ENCODE measurements at regions not wholly inside any gene's neighbourhood (a gene's known extent, or its start where the extent isn't known, plus 50 kb on each side); places are given as distances from the start of the nearest gene placed in this dataset.
"Not testable (repeated sequence)": the region's sequence is repeated elsewhere in the genome, so short reads cannot be mapped to it uniquely, and the experiment has no call there.

DNA sequence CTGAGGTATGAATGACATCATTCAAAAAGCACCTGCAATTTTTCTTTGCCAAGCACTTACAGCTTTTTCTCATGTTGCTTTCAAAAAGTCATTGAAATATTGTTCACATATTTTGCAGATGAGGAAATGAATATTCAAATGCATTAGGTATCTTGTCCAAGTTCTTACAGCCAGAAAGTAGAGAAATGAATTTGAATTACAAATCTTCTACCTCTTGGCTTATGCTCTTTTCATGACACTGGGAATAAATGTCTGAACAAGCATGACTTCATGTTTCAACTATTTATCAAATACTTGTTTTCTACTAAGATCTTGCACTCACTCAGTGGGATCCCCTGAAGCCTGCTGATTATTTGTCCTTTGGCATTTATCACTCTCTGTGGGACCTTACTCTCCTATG is 267.2 kb upstream of the BTG1 start:
- Histone ChIP-seq H3K9me3 (no peaks in the 10 kb centered on the region), H3K27ac (no peak overlapping the region), H3K36me3 (no peaks in the 10 kb centered on the region), H3K4me3 (no peak overlapping the region), H3K4me1 (peaks cover 11% of the 10 kb centered on the region), H3K27me3 (no peaks in the 10 kb centered on the region)
- intact Hi-C loops (cut with DNase I) = no loop called here
- no peak for TF ChIP-seq POLR2AphosphoS5 (IDR thresholded peaks at IDR 0.05; ENCODE audit: insufficient read depth in 1 of 2, low read depth in 1 of 2)
- TF ChIP-seq, protein P1, sequence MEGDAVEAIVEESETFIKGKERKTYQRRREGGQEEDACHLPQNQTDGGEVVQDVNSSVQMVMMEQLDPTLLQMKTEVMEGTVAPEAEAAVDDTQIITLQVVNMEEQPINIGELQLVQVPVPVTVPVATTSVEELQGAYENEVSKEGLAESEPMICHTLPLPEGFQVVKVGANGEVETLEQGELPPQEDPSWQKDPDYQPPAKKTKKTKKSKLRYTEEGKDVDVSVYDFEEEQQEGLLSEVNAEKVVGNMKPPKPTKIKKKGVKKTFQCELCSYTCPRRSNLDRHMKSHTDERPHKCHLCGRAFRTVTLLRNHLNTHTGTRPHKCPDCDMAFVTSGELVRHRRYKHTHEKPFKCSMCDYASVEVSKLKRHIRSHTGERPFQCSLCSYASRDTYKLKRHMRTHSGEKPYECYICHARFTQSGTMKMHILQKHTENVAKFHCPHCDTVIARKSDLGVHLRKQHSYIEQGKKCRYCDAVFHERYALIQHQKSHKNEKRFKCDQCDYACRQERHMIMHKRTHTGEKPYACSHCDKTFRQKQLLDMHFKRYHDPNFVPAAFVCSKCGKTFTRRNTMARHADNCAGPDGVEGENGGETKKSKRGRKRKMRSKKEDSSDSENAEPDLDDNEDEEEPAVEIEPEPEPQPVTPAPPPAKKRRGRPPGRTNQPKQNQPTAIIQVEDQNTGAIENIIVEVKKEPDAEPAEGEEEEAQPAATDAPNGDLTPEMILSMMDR (IDR thresholded peaks at IDR 0.05) = no peak
- TF ChIP-seq POLR2A (IDR thresholded peaks at IDR 0.05) = no peak
- DNase-seq (ENCODE audit: extremely low spot score in 2 of 2) = no peak

DNA sequence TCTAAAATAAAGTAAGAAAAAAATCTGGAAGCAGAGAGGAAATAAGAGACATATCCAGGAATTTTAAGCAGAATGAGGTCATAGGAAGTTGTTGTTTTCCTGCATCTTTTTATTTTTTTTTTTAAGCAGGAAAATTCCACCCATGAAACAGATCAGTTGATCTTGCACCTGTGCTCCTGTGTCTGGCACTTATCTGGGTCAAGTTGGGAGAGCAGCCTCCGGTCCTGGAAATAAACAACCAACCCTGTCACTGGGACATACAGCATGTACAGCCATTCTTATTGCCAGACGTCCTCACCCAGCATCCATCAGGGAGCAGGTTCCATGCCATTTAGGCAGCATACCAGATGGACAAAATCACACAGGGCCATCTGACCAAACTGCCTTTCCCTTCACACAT is 266.0 kb upstream of the BTG1 start:
- Histone ChIP-seq H3K27me3 (no peaks in the 10 kb centered on the region), H3K27ac (no peak overlapping the region), H3K4me1 (peaks cover 11% of the 10 kb centered on the region), H3K36me3 (no peaks in the 10 kb centered on the region), H3K4me3 (no peak overlapping the region), H3K9me3 (no peaks in the 10 kb centered on the region)
- peak in 1 of 2 donors; percentile 83 for DNase-seq (ENCODE audit: extremely low spot score in 2 of 2)
- intact Hi-C loops (cut with DNase I) = no loop called here
- TF ChIP-seq POLR2AphosphoS5 (IDR thresholded peaks at IDR 0.05; ENCODE audit: insufficient read depth in 1 of 2, low read depth in 1 of 2) = peak in 1 of 2 donors; percentile 28
- TF ChIP-seq, protein P1 (IDR thresholded peaks at IDR 0.05) = no peak
- TF ChIP-seq POLR2A (IDR thresholded peaks at IDR 0.05) = no peak

DNA sequence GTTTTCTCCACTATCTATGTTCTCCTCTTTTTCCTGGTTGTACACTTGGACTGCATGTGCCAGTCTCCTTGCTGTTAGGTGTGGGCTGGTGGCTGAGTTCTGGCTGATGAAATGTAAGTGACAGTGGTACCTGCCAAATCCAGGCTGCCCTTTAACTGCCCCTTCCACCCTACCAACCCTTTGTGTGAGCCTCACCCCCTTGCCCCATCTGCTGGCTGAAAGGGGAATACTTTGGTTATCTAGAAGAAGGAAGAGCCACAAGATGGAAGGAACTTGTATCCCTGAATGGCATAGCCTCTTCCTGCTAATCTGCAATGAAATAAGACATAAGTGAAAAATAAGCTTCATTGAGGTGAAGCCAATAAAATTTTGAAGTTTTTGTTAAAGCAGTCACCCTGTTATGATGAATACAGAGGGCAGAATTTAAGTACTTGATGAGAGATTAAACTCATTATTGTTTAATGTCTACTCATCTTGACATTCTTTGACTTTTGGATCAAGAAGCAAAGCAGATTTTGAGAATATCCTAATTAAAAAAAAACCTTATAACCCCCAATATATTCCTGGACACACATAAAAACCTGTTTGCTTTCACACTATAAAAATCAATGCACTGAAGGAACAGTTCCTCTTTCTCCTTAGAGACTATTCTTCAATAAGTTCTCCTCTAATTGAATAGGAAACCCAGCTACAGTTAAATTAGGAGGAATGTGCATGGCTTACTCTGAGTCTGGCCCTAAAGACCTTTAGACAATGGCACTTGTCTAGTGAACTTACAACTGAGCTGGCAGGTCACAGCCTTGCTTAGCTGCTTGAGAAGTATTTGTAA is 262.6 kb upstream of the BTG1 start:
- Histone ChIP-seq H3K4me3 (no peak overlapping the region), H3K36me3 (no peaks in the 10 kb centered on the region), H3K4me1 (peaks cover 4% of the 10 kb centered on the region), H3K9me3 (no peaks in the 10 kb centered on the region), H3K27ac (no peak overlapping the region), H3K27me3 (no peaks in the 10 kb centered on the region)
- TF ChIP-seq, protein P1 (IDR thresholded peaks at IDR 0.05) = no peak
- TF ChIP-seq POLR2A (IDR thresholded peaks at IDR 0.05) = no peak
- no peak for TF ChIP-seq POLR2AphosphoS5 (IDR thresholded peaks at IDR 0.05; ENCODE audit: insufficient read depth in 1 of 2, low read depth in 1 of 2)
- no peak for DNase-seq (ENCODE audit: extremely low spot score in 2 of 2)
- intact Hi-C loops (cut with DNase I) = no loop called here

DNA sequence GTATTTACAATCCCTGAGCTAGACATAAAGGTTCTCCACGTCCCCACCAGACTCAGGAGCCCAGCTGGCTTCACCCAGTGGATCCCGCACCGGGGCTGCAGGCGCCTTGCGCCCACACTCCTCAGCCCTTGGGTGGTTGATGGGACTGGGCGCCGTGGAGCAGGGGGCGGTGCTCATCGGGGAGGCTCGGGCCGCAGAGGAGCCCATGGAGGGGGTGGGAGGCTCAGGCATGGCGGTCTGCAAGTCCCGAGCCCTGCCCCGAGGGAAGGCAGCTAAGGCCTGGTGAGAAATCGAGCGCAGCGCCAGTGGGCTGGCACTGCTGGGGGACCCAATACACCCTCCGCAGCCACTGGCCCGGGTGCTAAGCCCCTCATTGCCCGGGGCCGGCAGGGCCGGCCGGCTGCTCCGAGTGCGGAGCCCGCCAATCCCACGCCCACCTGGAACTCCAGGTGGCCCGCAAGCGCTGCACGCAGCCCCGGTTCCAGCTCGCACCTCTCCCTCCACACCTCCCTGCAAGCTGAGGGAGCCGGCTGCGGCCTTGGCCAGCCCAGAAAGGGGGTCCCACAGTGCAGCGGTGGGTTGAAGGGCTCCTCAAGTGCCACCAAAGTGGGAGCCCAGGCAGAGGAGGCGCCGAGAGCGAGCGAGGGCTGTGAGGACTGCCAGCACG is 260.9 kb upstream of the BTG1 start:
- H3K4me3 ChIP-seq; H3K4me1 ChIP-seq; H3K27ac ChIP-seq; H3K9me3 ChIP-seq; DNase-seq (ENCODE audit: extremely low spot score in 2 of 2); H3K27me3 ChIP-seq; intact Hi-C loops (cut with DNase I); H3K36me3 ChIP-seq: not testable (repeated sequence)

DNA sequence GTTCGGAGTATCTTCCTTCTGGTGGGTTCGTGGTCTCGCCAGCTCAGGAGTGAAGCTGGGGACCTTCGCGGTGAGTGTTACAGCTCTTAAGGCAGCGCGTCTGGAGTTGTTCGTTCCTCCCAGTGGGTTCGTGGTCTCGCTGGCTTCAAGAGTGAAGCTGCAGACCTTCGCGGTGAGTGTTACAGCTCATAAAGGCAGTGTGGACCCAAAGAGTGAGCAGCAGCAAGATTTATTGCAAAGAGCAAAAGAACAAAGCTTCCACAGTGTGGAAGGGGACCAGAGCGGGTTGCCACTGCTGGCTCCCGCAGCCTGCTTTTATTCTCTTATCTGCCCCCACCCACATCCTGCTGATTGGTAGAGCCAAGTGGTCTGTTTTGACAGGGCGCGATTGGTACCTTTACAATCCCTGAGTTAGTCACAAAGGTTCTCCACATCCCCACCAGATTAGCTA is 260.2 kb upstream of the BTG1 start:
- H3K36me3 ChIP-seq; H3K27ac ChIP-seq; H3K4me3 ChIP-seq; H3K9me3 ChIP-seq; H3K4me1 ChIP-seq; DNase-seq (ENCODE audit: extremely low spot score in 2 of 2); intact Hi-C loops (cut with DNase I); H3K27me3 ChIP-seq: not testable (repeated sequence)

DNA sequence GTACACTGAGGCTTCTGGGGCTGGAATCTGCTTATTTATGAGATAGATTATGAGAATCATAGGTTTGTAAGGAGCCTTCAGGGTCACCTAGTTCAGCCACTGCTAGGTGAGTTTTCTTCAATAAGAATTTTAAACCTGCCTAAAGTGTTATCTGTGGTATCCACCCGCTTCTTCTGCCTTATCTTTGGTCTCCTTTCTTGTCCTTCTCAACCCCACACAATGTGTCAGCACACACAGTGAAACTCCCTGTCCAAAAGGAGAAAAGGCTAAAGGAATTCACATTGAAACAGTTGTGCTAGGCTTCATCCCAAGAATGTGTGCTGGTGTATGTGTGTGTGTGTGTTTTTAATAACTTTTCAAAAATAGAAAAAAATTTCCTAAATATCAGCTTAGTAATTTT is 259.3 kb upstream of the BTG1 start:
- H3K36me3 ChIP-seq = no peaks in the 10 kb centered on the region
- no peak for DNase-seq (ENCODE audit: extremely low spot score in 2 of 2)

More for the DNA sequence above, 259.3 kb upstream of the BTG1 start:
- Histone ChIP-seq H3K27me3 (no peaks in the 10 kb centered on the region), H3K9me3 (no peaks in the 10 kb centered on the region), H3K4me1 (no peaks in the 10 kb centered on the region), H3K4me3 (no peak overlapping the region), H3K27ac (no peak overlapping the region)
- TF ChIP-seq POLR2A (IDR thresholded peaks at IDR 0.05) (no peak), POLR2AphosphoS5 (IDR thresholded peaks at IDR 0.05; ENCODE audit: insufficient read depth in 1 of 2, low read depth in 1 of 2) (no peak)
- TF ChIP-seq, protein P1 (IDR thresholded peaks at IDR 0.05) = no peak
- intact Hi-C loops (cut with DNase I) = no loop called here
